Stimulated activated CD4-positive, alpha-beta T cell treated with anti-CD3 and anti-CD28 coated beads, Interleukin-2, amount 100 ng/mL, for 24 hours (primary cell): ENCODE measurements at regions not wholly inside any gene's neighbourhood (a gene's known extent, or its start where the extent isn't known, plus 50 kb on each side); places are given as distances from the start of the nearest gene placed in this dataset.

Source experiments
- DNase-seq, 2 donors: peaks; one replicate each; pipeline ENCODE4 v3.0.0-alpha.2; 2020

DNA sequence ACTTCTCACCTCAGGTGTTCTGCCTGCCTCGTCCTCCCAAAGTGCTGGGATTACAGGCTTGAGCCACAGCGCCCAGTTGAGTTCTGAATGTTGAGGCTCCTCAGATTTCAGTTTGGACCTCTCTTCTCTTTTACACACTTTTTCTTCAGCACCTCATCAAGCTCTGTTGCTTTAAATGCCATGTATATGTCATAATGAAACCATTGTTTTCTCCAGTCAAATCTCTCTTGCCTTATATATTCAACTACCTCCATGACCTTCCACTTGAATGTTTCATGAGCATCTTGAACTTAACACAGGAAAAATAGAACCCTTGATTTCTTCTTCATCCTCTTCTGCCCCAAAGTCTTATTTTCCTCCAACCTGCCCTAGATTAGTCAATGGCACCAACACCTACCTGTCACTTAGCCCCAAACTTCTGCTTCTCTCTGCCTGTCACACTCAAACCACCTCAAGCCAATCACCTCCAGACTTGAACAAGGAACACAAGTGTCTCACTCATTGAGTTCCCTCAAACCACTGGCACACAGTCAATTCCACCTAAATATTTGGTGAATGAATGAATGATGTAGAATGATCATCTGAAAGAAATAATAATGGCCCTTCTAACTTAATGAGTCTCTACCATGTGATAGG, 161.0 kb upstream of the SGK1 start:
- no peak for DNase-seq

DNA sequence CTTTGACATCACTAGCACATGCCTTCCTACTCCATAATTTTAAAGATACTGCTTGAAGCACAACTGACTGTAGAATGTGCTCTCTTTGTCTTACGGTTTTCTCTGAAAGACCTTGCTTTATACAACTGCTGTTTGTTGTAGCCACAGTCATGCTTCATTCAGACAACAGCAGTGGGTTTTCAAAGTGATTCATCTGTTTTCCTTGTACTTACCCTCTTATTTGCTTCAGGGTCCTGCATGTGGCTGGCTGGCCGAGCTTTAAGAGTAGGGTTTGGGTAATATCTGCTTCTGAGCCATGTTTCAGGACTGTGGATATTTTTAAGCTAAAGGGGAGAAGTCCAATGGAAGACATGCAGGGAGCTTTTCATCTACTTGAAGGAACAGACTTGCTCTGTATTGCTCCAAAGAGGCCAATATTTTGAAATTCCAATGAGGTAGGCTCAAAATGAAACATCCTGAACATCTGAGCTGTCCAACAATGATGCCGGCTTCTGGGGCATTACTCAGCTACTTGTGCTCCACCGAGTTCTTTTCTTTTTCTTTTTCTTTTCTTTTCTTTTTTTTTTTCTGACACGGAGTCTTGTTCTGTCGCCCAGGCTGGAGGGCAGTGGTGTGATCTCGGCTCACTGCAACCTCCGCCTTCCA, 160.2 kb upstream of the SGK1 start:
- no peak for DNase-seq

DNA sequence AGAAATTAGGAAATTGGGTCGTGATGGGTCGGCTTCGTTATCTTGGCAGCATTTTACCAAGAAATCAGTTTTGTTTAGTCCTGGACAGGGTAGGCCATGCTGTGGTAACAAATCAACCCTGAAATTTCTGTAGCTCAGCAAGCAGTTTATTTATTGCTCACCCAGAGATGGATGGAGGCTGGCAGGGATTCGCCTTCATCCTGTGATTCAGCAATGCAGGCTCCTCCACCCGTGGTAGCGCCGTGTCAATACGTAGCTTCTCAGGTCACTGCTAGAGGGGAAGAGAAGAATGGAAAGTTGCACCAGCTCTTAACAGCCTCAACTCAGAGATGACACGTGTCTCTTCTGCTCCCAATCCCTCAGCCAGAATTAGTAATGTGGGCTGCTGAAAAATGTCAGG, 157.0 kb upstream of the SGK1 start:
- no peak for DNase-seq

DNA sequence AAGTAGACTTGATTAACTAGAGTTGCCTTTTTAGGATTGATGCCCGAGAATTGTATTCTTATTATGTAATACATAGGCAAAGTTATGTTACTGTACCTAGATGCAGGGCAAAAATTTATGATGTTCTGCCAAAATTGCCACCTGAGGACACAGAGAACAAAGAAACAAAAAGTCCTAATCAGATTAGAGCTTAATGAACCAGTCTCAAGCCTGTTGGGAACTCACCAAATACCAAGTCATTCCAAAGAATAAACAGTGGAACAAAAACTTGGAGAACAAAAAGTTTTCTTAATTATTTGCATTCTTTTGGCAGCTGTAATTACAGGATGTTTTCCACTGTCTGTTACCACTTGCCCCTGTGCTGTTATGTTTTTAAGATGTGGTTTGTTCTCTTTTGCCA, 154.7 kb upstream of the SGK1 start:
- DNase-seq = no peak

DNA sequence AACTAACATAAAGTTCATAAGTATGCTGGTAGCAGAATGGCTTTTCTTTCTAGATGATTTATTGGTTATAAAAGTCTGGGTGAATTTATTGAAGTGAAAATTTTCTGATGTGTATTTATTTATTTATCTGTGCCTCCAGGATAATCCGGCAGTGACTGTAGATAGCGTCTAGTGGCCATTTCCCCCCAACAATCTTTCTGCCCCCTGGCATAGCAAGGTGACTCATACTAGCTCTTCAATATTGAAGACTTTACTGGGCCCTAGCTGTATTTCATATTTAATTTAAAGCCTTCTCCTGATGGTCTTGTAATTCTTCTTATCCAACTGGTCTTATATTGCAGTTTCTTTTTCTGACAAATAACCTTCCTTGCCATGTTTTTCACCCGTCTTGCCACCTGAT, 154.1 kb upstream of the SGK1 start:
- no peak for DNase-seq

DNA sequence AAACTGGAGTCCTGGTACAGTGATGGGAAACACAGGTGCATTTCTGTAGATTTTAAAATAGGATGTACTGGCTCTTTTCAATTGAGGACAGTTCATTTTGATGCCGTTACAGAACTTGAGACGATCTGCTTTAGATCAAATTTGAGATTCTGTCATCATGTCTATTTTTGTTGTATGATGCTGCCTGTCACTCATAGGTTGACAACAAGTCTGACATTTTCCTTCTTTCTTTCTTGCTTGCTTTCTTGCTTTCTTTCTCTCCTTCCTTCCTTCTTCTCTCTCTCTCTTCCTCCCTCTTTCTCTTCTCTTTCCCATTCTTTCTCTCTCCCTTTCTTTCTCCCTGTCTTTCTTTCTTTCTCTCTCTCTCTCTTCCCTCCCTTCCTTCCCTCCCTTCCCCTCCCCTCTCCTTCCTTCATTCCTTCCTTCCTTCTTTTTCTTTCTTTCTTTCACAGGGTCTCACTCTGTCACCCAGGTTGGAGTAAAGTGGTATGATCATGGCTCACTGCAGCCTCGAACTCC, 152.6 kb upstream of the SGK1 start:
- no peak for DNase-seq

DNA sequence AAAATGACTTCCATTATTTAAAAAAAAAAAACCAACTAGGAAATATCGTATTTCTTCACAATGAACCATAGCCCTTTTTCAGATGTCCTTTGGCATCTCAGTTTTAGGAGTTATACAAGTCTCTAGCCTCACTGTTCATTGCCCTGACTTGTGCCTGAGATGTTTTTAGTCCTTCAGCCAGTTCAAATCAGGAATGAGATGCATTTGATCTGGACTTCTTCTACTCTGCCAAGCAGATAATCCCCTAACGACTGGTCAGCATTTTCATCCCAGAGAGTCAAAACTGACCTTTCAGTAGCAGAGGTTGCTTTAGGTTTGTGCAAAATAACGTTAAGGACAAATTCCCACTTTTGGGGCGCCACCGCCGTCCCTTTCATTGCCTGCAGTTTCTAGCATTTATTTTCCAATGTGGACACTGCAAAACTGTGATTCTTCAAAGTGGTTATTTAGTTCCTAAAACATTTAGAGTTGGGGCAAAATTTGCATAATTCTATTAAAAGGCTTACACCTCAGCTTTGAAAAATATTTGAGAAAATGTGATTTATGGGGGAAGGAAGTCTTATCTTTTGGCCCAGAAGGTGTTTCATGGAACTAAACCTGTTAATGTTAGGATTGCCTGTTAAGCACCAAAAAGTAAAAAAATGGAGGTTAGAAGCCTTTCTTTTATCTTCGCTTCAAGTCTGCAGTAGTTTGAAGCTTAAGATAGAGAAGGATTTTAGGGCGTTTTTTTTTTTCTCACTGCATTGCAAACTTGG, 152.0 kb upstream of the SGK1 start:
- DNase-seq = no peak

- no peak for DNase-seq
Observed at GRCh38 chr6:134468633-134469032, 150.7 kb upstream of the SGK1 start.

GRCh38 chr6:134467620-134468019, 149.7 kb upstream of the SGK1 start:
- no peak for DNase-seq

DNA sequence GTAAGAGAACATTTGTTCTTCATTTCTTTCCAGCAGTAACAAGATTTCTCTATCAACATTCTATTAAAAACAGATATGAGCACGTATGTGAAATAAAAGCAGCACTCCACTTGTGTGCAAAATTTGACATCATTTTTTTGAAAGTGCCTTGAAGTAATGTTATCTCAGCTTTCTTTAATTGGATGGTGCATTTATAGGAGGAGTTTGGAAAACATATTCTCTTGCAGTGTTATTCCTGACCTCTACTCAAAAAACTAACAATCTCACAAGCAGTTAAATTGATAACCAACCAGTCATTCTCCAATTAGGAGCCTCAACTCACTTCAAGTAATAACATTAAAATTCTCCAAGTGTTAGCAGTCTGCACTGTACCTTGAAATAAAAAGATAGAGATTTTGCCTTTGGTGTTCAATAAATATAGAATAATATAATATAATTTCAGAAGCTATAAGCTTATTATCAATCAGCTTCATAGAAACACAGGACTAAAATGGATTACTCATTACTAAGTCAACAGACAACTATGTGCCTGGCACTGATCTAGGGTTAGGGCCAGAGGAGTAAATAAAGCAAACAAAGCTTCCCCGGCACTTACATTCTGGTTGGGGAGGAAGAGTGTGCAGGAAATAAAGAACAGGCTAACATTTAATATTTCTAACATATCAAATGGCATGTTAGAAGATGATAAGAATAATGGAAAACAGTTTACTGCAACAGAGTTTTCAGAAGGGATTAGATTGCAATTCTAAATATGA, 149.0 kb upstream of the SGK1 start:
- DNase-seq = no peak

- no peak for DNase-seq
Observed at GRCh38 chr6:134464690-134465411, 146.9 kb upstream of the SGK1 start.

DNA sequence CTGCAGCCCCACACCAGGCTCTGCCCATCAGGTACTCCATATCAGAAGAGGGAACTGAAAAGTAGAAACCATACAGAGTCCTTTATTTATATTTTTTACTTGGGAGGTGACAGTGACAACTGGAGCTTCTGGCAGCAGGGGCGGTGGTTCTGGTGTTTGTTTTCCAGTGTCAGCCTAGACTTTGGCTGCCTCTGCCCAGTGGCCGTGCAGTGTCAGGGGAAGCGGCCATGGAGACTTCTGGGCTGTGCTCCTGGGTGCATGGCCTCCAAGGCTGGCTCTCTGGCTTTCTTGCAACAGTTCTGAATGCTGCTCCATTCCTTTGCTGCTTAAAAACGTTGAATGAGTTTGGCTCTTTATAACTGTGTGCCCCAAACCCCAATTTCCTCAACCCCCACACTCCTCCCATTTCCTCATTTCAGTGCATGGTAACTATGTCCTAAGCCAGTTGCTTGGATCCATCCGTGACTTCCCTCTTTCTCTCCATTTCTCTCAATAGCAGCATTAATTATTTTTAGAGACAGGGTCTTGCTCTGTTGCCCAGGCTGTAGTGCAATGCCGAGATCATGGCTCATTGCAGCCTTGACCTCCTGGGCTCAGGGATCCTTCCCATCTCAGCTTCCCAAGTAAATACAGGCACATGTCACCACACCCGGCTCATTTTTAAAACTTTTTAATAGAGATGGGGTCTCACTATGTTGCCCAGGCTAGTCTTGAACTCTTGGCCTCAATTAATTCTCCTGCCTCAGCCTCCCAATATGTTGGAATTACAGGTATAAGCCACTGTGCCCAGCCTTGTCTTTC, 141.1 kb upstream of the SGK1 start:
- DNase-seq = no peak

- DNase-seq = no peak
Observed at GRCh38 chr6:134457941-134458340, 140.0 kb upstream of the SGK1 start.

- DNase-seq = no peak
Observed at GRCh38 chr6:134456226-134456625, 138.3 kb upstream of the SGK1 start.

DNA sequence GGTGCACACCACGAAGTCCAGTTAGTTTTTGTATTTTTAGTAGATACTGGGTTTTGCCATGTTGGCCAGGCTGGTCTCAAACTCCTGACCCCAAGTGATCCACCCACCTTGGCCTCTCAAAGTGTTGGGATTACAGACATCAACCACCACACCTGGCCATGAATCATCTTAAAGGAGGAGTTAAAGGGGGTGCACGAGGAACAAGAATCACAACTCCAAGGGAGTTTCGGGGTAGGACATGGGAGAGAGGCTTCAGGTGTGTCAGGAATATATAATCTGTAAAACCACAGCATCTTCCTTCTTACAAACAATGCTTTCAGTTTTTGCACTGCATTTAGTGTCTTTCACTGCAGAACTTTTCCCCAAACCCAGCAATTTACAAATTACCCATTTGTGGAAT, 137.4 kb upstream of the SGK1 start:
- DNase-seq = no peak

DNA sequence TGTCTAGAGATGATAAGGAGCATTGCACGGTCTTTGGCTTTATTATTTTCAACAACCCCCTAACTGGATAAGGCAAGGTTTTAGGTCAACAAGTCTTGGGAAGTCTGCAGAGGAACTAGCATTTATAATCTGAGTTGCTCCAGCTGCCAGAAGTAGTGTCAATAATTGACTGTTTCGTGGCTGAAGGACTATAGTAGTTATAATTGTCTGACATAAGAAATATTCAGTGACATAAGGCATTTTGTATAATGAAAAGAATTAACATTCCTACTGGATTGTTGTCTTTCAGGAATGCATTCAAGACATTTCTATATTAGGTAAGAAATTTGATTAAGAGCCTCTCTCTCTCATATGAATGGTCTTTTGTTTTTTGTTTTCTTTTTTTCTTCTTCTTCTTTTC, 136.9 kb upstream of the SGK1 start:
- DNase-seq = no peak

- DNase-seq = no peak
Observed at GRCh38 chr6:134453792-134454510, 136.0 kb upstream of the SGK1 start.

DNA sequence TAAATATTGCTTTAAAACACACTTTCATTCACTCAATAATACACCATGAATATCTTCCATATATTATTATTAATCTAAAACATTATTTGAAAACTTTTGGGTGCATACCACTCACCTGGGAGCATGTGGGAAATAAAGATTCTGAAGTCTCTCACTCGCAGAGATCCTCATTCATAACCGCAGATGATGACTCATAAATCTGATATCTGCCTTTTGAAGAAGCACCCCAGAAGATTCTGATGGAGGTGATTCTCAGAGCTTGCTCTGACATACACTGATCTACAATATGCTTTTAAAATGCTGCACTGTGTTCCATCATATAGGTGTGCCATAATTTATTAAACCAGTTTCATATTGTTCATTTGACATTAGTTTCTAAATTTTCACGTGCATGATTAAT, 135.0 kb upstream of the SGK1 start:
- DNase-seq = no peak

DNA sequence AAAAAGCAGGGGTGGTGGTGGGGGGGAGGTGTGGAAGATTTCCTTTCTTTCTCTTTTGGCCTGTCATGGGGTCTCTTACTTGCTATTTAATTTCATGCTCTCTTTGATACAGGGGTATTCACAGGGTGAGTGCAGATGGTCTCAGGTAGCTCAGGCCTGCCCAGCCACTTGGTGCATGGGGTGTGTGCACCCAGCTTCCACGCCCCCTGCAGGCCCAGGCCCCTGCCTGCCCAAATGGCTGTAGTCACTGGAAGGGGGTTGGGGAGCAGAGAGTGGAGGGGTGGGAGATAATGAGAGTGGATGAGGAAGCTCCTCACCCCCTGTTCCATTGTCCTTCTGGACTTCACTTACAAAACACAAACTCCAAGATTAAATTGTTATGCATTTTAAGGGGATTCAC, 133.6 kb upstream of the SGK1 start:
- DNase-seq = no peak

GRCh38 chr6:134449781-134450180, 131.9 kb upstream of the SGK1 start:
- no peak for DNase-seq

DNA sequence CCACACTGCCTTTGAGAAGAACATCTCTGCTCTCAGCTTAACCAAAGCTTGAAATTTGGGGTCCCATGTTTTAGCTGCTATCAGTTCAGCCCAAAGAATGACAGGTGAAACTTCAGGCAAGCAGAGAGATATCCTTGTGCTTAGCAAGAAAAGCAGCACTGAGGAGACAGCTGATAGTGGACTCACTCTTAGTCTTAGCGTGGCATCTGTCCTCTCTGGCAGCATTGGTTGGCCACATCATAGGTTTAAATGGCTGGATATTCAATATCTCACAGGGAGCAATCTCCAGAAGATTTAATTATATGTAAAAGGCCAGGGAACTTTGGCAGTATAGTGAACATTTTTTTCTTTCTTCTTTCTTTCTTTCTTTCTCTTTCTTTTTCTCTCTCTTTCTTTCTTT, 131.1 kb upstream of the SGK1 start:
- no peak for DNase-seq
